Activated B cell treated with CpG ODN at 0.5 μM for 24 hours (primary cell): ENCODE measurements at regions not wholly inside any gene's neighbourhood (a gene's known extent, or its start where the extent isn't known, plus 50 kb on each side); places are given as distances from the start of the nearest gene placed in this dataset.

Source experiments
- ATAC-seq: fragments of 200-7000 bp; cut with Tn5 transposase; one replicate; pipeline ENCODE4 v1.10.0; 2021; ENCODE audit warnings: low read depth, mild to moderate bottlenecking, moderate library complexity
- CTCF ChIA-PET: fragments of 350-600 bp; sonication (Branson Sonifier 250); formaldehyde crosslinking; loops from one replicate; lab custom pipeline; 2021; ENCODE audit warnings: antibody characterized with exemption; lab: Charles Lee
- POLR2A ChIA-PET: fragments of 350-600 bp; sonication (Branson Sonifier 250); formaldehyde crosslinking; loops from one replicate; lab custom pipeline; 2021; ENCODE audit warnings: antibody characterized with exemption; lab: Charles Lee
- DNase-seq: peaks from one replicate; pipeline ENCODE4 v3.0.0; 2022
- H3K27ac Mint-ChIP-seq: one replicate; pipeline ENCODE4 v1.8.0; 2020; ENCODE audit warnings: mixed read lengths
- H3K27me3 Mint-ChIP-seq: one replicate; pipeline ENCODE4 v1.8.0; 2021; ENCODE audit warnings: mixed read lengths
- H3K36me3 Mint-ChIP-seq: one replicate; pipeline ENCODE4 v1.8.0; 2021; ENCODE audit warnings: low read depth, mixed read lengths
- H3K4me1 Mint-ChIP-seq: one replicate; pipeline ENCODE4 v1.8.0; 2021; ENCODE audit warnings: mixed read lengths
- H3K4me3 Mint-ChIP-seq: one replicate; pipeline ENCODE4 v1.8.0; 2020; ENCODE audit warnings: mild to moderate bottlenecking, mixed read lengths
- H3K9me3 Mint-ChIP-seq: one replicate; pipeline ENCODE4 v1.8.0; 2020; ENCODE audit warnings: mixed read lengths
- intact Hi-C: fragments of 100-400 bp; cut with micrococcal nuclease; formaldehyde crosslinking; loops from one replicate; pipeline ENCODE4 v1.15.1; 2024
- TF ChIP-seq, protein P1 (sequence below): fragments of 200-600 bp; IDR thresholded peaks from one replicate; pipeline ENCODE4 v1.8.0; 2022; ENCODE audit warnings: antibody characterized with exemption, mild to moderate bottlenecking

DNA sequence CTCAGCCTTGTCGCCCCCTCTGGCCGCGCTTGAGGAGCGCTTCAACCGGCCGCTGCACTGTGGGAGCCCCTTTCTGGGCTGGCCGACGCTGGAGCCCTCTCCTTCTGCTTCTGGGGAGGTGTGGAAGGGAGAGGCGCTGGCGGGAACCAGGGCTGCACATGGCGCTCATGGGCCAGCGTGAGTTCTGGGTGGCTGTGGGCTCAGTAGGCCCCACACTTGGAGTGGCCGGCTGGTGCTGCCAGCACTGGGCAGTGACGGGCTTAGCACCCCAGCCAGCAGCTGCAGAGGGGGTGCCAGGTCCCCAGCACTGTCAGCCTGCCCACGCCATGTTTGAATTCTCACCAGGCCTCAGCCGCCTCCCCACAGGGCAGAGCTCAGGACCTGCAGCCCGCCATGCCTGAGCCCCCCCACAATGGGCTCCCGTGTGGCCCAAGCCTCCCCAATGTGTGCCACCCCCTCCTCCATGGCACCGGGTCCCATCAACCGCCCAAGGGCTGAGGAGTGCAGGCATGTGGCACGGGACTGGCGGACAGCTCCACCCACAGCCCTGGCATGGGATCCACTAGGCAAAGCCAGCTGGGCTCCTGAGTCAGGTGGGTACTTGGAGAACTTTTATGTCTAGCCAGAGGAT, 615.2 kb downstream of the TRIML1 start:
- H3K4me3 Mint-ChIP-seq, result no peak overlapping the region
- ATAC-seq, result no peak
- DNase-seq, result no peak
- no peaks in the 10 kb centered on the region for H3K36me3 Mint-ChIP-seq
- POLR2A ChIA-PET, result no interaction called here
- CTCF ChIA-PET, result no interaction called here
- no peaks in the 10 kb centered on the region for H3K27me3 Mint-ChIP-seq
- peaks cover 9% of the 10 kb centered on the region for H3K9me3 Mint-ChIP-seq
- intact Hi-C loops, result no loop called here
- H3K4me1 Mint-ChIP-seq, result no peaks in the 10 kb centered on the region
- H3K27ac Mint-ChIP-seq, result no peak overlapping the region
- TF ChIP-seq, protein P1, sequence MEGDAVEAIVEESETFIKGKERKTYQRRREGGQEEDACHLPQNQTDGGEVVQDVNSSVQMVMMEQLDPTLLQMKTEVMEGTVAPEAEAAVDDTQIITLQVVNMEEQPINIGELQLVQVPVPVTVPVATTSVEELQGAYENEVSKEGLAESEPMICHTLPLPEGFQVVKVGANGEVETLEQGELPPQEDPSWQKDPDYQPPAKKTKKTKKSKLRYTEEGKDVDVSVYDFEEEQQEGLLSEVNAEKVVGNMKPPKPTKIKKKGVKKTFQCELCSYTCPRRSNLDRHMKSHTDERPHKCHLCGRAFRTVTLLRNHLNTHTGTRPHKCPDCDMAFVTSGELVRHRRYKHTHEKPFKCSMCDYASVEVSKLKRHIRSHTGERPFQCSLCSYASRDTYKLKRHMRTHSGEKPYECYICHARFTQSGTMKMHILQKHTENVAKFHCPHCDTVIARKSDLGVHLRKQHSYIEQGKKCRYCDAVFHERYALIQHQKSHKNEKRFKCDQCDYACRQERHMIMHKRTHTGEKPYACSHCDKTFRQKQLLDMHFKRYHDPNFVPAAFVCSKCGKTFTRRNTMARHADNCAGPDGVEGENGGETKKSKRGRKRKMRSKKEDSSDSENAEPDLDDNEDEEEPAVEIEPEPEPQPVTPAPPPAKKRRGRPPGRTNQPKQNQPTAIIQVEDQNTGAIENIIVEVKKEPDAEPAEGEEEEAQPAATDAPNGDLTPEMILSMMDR, result no peak

DNA sequence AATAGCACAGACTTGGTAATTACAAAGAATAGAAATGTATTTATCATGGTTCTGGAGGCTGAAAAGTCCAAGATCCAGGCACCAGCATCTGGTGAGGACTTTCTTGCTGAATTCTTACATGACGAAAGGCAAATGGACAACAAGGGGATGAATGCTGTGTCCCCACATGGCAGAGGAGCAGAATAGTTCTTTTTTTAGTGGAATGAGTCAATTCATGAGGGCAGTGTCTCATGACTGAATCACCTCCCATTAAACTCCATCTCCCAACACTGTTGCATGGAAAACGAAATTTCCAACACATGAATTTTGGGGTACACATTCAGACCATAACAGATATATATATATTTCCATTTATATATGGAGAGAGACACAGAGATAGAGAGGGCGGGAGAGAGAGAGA, 628.3 kb downstream of the TRIML1 start:
- no peak overlapping the region for H3K4me3 Mint-ChIP-seq
- ChIA-PET POLR2A (no interaction called here), CTCF (no interaction called here)
- no peaks in the 10 kb centered on the region for H3K36me3 Mint-ChIP-seq
- intact Hi-C loops, result no loop called here
- TF ChIP-seq, protein P1, result no peak
- ATAC-seq, result no peak
- peaks cover 26% of the 10 kb centered on the region for H3K9me3 Mint-ChIP-seq
- no peak for DNase-seq
- H3K27me3 Mint-ChIP-seq, result no peaks in the 10 kb centered on the region
- no peaks in the 10 kb centered on the region for H3K4me1 Mint-ChIP-seq
- no peak overlapping the region for H3K27ac Mint-ChIP-seq

DNA sequence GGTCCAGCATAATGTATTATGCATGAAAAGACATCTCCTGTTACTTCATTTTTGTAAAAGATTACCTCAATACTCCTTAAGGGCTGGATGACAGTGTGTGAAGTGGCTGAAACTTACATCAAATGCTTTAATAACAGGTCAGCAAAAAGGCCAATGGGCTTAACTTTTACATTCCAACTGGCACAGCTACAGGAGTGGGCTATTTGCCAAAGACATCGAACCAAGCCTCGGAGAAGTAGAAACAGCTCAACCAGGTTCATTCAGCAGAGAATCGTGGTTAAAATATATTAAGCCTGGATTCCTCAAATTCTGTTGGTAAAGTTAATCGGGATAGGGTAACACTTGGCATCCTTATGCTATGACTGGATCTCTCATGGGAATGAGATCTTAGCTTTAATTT, 639.7 kb downstream of the TRIML1 start:
- no peaks in the 10 kb centered on the region for H3K36me3 Mint-ChIP-seq
- no peaks in the 10 kb centered on the region for H3K4me1 Mint-ChIP-seq
- H3K27me3 Mint-ChIP-seq, result no peaks in the 10 kb centered on the region
- no peak overlapping the region for H3K4me3 Mint-ChIP-seq
- ChIA-PET POLR2A (no interaction called here), CTCF (no interaction called here)
- DNase-seq (no peak), ATAC-seq (no peak)
- peaks cover 2% of the 10 kb centered on the region for H3K9me3 Mint-ChIP-seq
- no peak overlapping the region for H3K27ac Mint-ChIP-seq
- intact Hi-C loops, result no loop called here
- TF ChIP-seq, protein P1, result no peak

DNA sequence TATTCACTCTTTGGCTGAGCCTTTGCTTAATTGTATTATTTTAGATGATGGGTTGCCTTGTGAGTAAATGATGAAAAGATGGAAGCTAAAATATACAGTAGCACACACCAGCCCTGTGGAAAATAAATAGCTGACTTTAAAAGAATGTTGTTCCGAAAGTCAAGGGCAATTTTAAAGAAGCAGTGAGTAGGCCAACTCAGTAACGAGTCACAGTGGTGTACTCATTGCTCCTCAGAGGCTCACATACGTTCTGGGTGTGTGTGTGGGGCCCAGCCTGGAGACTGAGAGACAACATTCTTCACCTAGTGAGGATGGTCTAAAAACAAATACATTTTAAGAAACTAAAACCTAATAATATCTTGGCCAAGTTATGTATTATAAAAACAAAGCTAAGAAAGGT, 640.3 kb downstream of the TRIML1 start:
- Mint-ChIP-seq H3K4me3 (no peak overlapping the region), H3K9me3 (peaks cover 2% of the 10 kb centered on the region), H3K36me3 (no peaks in the 10 kb centered on the region), H3K27ac (no peak overlapping the region), H3K4me1 (no peaks in the 10 kb centered on the region), H3K27me3 (no peaks in the 10 kb centered on the region)
- TF ChIP-seq, protein P1, result no peak
- intact Hi-C loops, result no loop called here
- ChIA-PET CTCF (no interaction called here), POLR2A (no interaction called here)
- DNase-seq (no peak), ATAC-seq (no peak)

DNA sequence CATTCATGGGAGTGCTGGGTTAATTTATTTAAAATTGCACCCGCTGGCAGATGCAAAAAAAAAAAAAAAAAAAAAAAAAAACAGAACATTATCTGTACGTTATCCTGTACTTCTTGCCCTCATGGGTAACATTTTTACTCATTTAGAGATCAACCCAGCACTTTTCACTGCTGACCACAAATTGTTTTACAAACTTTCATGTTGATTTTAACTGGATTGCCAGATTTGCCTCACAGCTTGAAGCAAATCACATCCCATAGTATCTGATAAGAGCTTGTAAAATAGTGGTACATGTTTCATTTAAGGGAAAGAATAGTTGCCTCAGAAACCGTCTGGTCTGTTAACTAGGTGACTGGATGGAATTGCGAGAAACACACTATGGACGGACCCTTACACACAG, 640.8 kb downstream of the TRIML1 start:
- no peak for ATAC-seq
- POLR2A ChIA-PET, result no interaction called here

More for the DNA sequence above, 640.8 kb downstream of the TRIML1 start:
- Mint-ChIP-seq H3K4me1 (no peaks in the 10 kb centered on the region), H3K27me3 (no peaks in the 10 kb centered on the region), H3K9me3 (peaks cover 2% of the 10 kb centered on the region), H3K4me3 (no peak overlapping the region), H3K36me3 (no peaks in the 10 kb centered on the region), H3K27ac (no peak overlapping the region)
- TF ChIP-seq, protein P1, result no peak
- intact Hi-C loops, result no loop called here
- CTCF ChIA-PET, result no interaction called here
- DNase-seq, result no peak
